HEK293 (cell line): ENCODE measurements at regions not wholly inside any gene's neighbourhood (a gene's known extent, or its start where the extent isn't known, plus 50 kb on each side); places are given as distances from the start of the nearest gene placed in this dataset.

Source experiments
- CTCF ChIP-seq: fragments of 450-650 bp; formaldehyde crosslinking; IDR thresholded peaks from 2 replicates; pipeline ENCODE4 v1.5.1; 2016; ENCODE audit warnings: missing biosample characterization, missing genetic modification characterization
- ZBTB17 ChIP-seq: fragments of 450-650 bp; formaldehyde crosslinking; IDR thresholded peaks from 2 replicates; pipeline ENCODE4 v1.5.1; 2016; ENCODE audit warnings: missing biosample characterization, missing genetic modification characterization
- ZFP3 ChIP-seq: fragments of 450-650 bp; formaldehyde crosslinking; IDR thresholded peaks from 2 replicates; pipeline ENCODE4 v1.5.1; 2016; ENCODE audit warnings: low read depth, missing biosample characterization, missing genetic modification characterization
- ZNF24 ChIP-seq: fragments of 450-650 bp; formaldehyde crosslinking; IDR thresholded peaks from 2 replicates; pipeline ENCODE4 v1.5.1; 2016; ENCODE audit warnings: missing biosample characterization, missing genetic modification characterization
- ZNF350 ChIP-seq: fragments of 450-650 bp; formaldehyde crosslinking; IDR thresholded peaks from 2 replicates; pipeline ENCODE4 v1.5.0; 2017; ENCODE audit warnings: missing biosample characterization, mild to moderate bottlenecking, missing genetic modification characterization
- ZNF473 ChIP-seq: fragments of 450-650 bp; formaldehyde crosslinking; IDR thresholded peaks from 2 replicates; pipeline ENCODE4 v1.5.1; 2017; ENCODE audit warnings: missing biosample characterization, missing genetic modification characterization
- ZNF792 ChIP-seq: fragments of 450-650 bp; formaldehyde crosslinking; IDR thresholded peaks from 2 replicates; pipeline ENCODE4 v1.5.1; 2016; ENCODE audit warnings: missing biosample characterization, missing genetic modification characterization

GRCh38 chr10:10362800-10363199, 654.9 kb upstream of the CELF2 start:
- TF ChIP-seq CTCF: no peak
- no peak for TF ChIP-seq ZNF350 (tag by site-specific recombination)
- TF ChIP-seq ZNF792 (tag by site-specific recombination): no peak
- no peak for TF ChIP-seq ZBTB17
- TF ChIP-seq ZNF473 (tag by site-specific recombination): no peak
- TF ChIP-seq ZNF24 (tag by site-specific recombination): no peak
- TF ChIP-seq ZFP3 (tag by site-specific recombination): no peak
